Right ventricle myocardium inferior (tissue), 1 donor: ENCODE measurements at regions not wholly inside any gene's neighbourhood (a gene's known extent, or its start where the extent isn't known, plus 50 kb on each side); places are given as distances from the start of the nearest gene placed in this dataset.
"Not testable (repeated sequence)": the region's sequence is repeated elsewhere in the genome, so short reads cannot be mapped to it uniquely, and the experiment has no call there.

Experiments
- ATAC-seq: fragments of 200-7000 bp; cut with Tn5 transposase; one replicate; pipeline ENCODE4 v1.9.1; 2020; ENCODE audit warnings: mild to moderate bottlenecking, moderate library complexity
- DNase-seq: peaks from one replicate; pipeline ENCODE4 v3.0.0; 2021; ENCODE audit errors: missing footprints
- intact Hi-C: fragments of 100-400 bp; cut with DNase I; formaldehyde crosslinking; loops from one replicate; pipeline ENCODE4 v1.11.0; 2022
- donor health status: DM: no; HTN: yes; CAD: no; lungs with severe emphysema.

DNA sequence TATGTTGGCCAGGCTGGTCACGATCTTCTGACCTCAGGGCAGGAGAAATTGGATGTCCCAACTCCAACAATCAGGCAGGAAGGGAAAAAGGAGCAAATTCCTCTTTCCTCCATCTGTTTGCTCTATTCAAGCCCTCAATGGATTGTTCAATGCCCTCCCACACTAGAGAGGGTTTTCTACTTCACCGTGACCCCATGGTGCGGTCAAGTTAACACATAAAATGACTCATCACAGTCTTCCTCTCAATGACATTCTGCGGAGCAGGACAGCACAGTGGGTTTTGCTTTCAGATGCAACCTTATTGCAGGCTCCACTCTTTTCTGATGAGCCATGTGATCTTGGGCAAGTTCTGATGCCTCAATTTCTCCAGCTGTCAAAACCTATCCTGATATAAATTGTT, 364.9 kb downstream of the ANKRD30A start:
- intact Hi-C loops, result no loop called here
- DNase-seq (no peak), ATAC-seq (no peak)

DNA sequence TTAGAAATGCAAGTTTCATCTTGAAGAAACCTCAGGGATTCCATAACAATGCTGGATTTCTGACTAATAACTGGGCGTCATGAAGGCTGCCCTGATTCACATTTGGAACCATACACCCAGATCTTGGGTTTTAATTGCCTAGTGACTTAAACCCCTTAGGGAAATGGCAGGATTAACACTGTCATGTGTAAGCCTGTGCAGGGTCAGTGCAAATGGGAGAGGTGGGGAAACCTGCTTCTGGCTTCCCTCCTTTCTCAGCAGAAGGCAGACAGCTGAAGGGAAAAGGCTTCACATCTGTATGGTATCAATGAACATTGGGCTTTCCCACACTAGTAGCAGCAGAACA, 364.2 kb downstream of the ANKRD30A start:
- no peak for DNase-seq
- intact Hi-C loops, result no loop called here

DNA sequence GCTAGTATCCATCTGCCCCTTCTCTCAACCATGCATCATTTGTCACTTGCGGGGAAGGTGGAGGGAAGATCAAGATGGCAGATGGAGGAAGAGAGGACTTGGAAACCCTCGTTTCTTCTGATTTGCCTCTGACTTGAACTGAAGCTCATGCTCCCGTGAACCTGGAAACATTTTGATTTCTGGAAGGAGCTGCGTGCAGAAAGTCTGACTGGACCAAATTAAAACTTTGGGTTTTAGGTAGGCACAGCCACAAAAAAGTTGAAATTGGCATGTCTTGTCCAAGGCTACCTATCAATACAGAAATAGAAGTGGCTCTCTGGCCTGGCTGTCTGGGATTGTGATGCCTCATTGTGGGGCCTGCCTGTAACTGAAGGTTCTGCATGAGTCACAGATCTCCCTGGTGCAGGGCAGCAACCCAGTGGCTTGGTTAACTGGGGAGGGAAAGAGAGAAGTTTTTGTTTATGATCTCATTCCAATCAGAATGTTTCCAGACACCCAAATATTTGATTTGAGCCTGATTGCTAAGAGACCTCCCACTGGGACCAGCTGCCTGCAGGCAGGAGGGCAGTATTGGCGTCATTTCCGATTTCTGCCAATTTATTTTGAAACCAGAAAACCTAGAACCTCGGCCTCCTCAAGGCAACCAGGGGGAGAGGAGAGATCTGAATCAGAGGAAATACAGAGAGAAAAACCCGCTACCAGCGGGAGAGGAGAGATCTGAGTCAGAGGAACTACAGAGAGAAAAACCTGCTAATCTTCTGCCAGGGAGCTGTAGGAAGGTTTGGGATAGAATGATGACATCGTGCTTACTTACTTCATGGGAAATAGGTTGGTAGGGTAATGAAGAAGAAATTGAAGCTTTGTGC, 363.6 kb downstream of the ANKRD30A start:
- no peak for ATAC-seq
- intact Hi-C loops, result no loop called here
- DNase-seq, result no peak

More for the DNA sequence above, 364.2 kb downstream of the ANKRD30A start:
- no peak for ATAC-seq

DNA sequence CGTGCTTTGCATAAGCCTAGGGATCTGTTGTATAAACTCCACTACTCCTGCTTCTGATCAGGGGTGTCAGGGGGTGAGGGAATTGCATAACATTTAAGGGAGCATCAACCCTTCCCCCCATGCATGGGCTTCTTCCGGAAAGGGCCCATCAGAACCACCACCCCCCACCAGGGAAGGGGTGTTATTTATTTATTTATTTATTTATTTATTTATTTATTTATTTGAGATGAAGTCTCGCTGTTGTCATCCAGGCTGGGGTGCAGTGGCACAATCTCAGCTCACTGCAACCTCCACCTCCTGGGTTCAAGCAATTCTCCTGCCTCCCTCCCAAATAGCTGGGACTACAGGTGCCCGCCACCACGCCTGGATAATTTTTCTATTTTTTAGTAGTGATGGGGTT, 355.2 kb downstream of the ANKRD30A start:
- intact Hi-C loops, ATAC-seq, DNase-seq: not testable (repeated sequence)

DNA sequence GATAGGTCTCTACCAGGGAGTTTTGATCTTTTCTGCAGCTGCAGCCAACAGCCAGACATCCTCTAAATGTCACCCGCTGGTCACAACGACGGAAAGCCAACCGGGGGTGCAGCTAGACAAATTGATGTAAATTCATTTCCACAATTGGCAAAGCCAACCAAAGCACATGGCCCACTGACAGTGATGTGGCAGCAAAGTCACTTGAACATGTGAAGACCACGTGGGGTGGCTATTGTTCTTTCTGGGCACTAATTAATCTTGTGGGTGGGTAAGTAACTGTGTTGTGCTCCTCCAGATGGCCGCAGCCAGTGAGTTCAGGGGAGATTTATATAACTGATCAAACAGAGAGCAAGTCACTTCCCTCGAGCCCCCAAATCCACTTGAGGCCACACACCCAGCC, 354.1 kb downstream of the ANKRD30A start:
- intact Hi-C loops, result no loop called here
- no peak for ATAC-seq
- DNase-seq, result no peak

DNA sequence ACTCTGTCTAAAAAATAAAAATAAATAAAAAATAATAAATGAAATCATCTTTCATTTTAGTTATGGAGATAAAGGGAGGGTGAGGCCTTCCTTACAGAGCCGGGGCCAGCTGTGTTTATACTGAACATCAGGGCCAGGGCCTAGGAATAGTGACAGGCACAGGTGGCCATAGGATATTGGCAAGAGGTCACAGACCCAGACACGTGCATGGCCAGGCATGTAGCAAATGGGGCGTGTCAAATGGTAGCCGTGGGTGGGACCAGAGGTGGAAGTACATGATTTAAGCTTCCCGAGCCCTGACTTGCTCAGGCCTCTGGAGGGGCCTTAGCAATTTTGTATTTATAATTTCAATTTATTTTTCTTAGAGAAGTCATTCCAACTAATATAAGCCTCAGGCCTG, 353.0 kb downstream of the ANKRD30A start:
- intact Hi-C loops, result no loop called here
- DNase-seq (no peak), ATAC-seq (no peak)

DNA sequence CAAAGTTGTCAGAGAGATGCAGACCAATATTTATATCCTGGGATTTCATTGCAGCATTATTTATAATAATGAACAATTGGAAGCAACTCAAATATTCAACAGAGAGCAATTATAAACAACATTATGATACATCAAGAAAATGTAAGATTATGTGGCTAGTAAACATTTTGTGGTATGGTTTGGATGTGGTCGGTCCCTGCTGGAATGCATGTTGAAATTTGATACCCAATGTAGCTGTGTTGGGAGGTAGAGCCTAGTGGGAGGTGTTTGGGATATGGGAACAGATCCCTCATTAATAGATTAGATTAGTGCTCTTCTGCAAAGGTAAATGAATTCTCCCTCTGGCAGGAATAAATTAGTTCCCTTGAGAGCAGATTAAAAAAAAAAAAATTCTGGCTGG, 350.9 kb downstream of the ANKRD30A start:
- DNase-seq, result no peak
- intact Hi-C loops, result no loop called here
- ATAC-seq, result no peak

DNA sequence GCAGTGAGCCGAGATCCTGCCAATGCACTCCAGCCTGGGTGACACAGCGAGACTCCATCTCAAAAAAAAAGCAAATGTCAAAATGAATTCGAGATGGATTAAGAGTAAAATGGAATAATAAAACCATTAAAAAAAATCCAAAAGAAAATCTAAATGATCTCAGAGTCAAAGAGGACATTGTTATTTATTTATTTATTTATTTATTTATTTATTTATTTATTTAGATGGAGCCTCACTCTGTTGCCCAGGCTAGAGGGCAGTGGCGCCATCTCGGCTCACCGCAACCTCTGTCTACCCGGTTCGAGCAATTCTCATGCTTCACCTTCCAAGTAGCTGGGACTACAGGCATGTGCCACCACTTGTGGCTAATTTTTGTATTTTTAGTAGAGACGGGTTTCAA, 349.2 kb downstream of the ANKRD30A start:
- DNase-seq (no peak), ATAC-seq (no peak)
- intact Hi-C loops, result no loop called here

DNA sequence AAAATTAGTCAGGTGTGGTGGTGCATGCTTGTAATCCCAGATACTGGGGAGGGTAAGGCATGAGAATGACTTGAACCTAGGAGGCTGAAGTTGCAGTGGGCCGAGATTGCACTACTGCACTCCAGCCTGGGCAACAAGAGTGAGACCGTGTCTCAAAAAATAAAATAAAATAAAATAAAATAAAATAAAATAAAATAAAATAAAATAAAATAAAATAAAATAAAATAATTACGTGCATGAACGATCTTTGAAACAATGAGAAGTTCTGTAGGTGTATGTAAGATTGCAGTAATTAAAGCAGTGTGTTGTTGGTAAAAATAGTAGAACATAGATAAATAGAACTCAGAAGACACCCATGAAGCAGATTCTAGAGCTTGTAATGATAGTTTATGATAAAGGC, 348.5 kb downstream of the ANKRD30A start:
- DNase-seq, result no peak
- no peak for ATAC-seq
- intact Hi-C loops, result no loop called here

DNA sequence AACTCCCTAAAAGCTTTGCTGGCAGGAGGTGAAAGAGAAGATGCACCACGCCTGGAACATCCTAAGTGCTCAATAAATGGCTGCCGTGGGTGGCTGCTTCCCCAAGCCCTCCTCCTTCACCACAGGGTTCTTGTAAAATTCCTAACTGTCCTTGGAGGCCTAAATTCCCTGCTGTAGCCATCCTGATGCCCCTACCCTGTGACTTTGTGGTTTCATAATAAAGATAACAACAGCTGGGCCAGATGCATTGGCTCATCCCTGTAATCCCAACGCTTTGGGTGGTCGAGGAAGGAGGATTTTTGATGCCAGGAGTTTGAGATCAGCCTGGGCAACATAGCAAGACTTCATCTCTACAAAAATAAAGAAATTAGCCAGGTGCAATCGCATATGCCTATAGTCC, 341.8 kb downstream of the ANKRD30A start:
- ATAC-seq (no peak), DNase-seq (no peak)
- intact Hi-C loops, result no loop called here

DNA sequence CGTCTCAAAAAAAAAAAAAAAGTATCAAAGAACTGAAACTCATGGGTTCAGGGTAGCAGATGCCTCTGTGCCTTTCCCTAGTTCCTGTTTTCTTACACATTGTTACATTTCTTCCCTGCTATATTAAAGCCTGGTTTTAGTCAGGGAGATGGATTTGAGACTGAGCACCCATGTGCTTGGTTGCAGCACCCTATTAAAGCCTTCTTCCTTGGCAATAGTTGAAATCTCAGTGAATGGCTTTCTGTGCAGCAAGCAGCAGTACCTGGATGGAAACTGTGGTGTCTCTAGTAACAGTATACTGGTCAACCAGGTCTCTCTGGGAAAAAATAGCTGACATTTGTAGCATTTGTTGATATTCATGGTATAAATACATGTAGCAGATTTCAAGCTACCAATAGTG, 331.1 kb downstream of the ANKRD30A start:
- ATAC-seq, result no peak
- intact Hi-C loops, result no loop called here
- DNase-seq, result no peak

DNA sequence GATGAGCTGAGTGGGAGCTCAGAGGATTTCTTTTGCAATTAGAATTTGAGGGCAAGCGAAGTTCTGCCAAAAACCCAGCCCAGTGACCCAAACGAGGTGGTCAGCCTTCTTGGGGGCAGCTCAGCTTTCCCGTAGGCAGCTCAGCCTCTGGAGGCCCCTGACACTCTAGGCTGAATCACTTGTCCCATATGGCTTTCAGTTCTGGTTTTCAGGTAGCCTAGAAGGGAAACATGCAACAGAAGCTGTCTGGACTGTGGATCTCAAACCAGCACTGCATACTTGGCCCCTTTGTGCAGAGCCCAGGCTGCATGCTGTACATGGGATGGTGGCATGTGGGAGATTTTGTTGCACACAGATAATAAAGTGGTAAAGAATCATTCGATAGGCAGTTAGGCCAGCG, 322.8 kb downstream of the ANKRD30A start:
- DNase-seq, result no peak
- intact Hi-C loops, result no loop called here
- no peak for ATAC-seq

DNA sequence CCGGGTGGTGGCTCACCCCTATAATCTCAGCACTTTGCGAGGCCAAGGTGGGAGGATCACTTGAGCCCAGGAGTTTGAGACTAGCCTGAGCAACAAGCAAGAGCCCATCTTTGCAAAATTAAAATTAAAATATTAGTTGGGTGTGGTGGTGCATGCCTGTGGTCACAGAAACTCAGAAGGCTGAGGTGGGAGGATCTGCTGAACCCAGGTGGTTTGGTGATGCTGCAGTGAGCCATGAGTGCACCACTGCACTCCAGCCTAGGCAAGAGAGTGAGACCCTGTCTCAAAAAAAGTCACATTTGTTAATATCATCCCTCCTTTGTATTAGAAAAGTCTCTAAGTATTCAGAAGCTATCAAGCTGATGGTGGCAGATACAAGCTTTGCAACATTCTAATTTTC, 317.5 kb downstream of the ANKRD30A start:
- ATAC-seq (no peak), DNase-seq (no peak)
- intact Hi-C loops, result no loop called here

DNA sequence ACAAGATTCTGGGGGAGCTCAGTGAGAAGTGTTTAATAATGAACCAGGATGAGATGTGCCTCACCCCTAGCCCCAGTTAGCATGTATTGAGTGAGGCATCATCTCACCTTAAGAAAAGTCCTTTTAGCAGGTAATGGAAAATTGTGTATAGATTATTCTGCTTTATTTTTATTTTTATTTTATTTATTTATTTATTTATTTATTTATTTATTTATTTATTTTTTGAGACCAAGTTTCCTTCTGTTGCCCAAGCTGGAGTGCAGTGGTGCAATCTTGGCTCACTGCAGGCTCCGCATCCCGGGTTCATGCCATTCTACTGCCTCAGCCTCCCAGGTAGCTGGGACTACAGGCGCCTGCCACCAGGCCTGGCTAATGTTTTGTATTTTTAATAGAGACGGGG, 315.8 kb downstream of the ANKRD30A start:
- intact Hi-C loops, ATAC-seq, DNase-seq: not testable (repeated sequence)

DNA sequence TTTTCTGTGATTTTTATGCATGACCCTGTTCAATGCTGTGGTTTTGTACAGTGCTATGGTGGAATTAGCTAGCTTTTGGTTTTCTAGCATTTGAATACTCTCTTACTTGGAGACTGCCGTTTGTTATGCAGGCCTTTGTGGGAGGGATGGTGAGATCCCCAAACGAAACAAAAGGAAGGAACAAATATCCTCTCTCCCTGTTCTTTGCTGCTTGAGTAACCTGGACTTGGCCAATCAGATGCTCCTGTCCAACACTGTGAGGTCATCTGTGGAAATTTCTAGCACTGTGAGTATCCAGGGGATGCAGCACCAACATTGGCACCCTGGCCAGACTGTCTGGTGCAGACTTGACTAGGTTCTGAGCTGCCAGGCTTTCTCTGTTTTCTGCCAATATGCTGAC, 314.4 kb downstream of the ANKRD30A start:
- intact Hi-C loops, result loop anchor here (10.0 kb wide), 1 partner anchor 75 kb away; no protein-coding TSS in a partner anchor
- ATAC-seq, result no peak
- DNase-seq, result no peak

DNA sequence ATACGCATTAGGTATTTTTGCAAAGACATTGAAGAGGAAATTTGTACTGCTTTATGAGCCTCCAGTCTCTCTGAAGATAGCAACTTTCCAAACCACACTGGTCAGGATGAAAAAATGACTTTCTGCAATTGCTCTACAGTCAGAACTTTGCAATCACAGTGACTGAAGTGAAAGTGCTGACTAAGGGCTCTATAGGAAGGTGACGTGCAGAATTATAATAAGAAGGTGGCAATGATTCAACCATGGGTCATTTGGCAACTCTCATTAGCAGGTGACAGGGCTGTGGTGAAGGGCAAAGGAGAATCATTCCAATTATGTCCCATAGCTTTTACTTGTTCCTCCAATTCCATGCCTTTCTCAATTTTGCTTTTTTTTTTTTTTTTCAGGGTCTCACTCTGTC, 311.0 kb downstream of the ANKRD30A start:
- intact Hi-C loops, result loop anchor here (10.0 kb wide), 1 partner anchor 78 kb away; no protein-coding TSS in a partner anchor
- DNase-seq (no peak), ATAC-seq (peak; percentile 23)

DNA sequence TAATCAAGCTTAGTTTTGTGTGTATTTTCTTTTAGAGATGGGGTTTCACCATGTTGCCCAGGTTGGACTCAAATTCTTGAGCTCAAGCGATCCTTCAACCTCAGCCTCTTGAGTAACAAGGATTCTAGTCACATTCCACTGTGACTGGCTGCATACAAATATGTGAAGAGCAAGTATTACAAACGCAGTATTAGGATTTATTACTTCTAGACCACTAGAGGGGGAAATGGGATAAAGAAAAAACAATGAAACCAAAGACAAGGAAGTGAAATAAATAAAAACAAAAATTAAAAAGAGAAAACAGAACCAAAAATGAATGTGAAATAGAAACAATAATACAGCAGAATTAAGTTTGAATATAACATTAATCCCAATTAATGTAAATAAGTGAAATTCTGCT, 308.7 kb downstream of the ANKRD30A start:
- intact Hi-C loops, result loop anchor here (5.0 to 10.0 kb wide), 2 partner anchors 81 to 323 kb away; no protein-coding TSS in a partner anchor
- ATAC-seq (no peak), DNase-seq (no peak)
